ENCODE measurements at regions not wholly inside any gene's neighbourhood (a gene's known extent, or its start where the extent isn't known, plus 50 kb on each side); places are given as distances from the start of the nearest gene placed in this dataset.
"Not testable (repeated sequence)": the region's sequence is repeated elsewhere in the genome, so short reads cannot be mapped to it uniquely, and the experiment has no call there.

GRCh38 chr5:1735320-1735970 lies 64.2 kb downstream of the MRPL36 start:
- Mint-ChIP-seq H3K27me3 (ENCODE audit: low read depth in 3 of 3) (peaks cover 3 to 4% (median 4%) of the 10 kb centered on the region in 3 donors), H3K27ac (no peak overlapping the region), H3K9me3 (peaks cover 0 to 8% (median 0%) of the 10 kb centered on the region in 6 donors), H3K4me1 (no peaks in the 10 kb centered on the region), H3K4me3 (no peak overlapping the region), H3K36me3 (no peaks in the 10 kb centered on the region)
- DNase-seq, result no peak

- Mint-ChIP-seq H3K27me3 (ENCODE audit: low read depth in 3 of 3) (peaks cover 3 to 4% (median 4%) of the 10 kb centered on the region in 3 donors), H3K27ac (no peak overlapping the region)
Measured at GRCh38 chr5:1734908-1735289, 64.7 kb downstream of the MRPL36 start.

GRCh38 chr5:1734271-1734907 lies 65.2 kb downstream of the MRPL36 start:
- Mint-ChIP-seq H3K27me3 (ENCODE audit: low read depth in 3 of 3) (peaks cover 0 to 4% (median 3%) of the 10 kb centered on the region in 3 donors), H3K4me1 (no peaks in the 10 kb centered on the region), H3K27ac (no peak overlapping the region), H3K36me3 (no peaks in the 10 kb centered on the region), H3K9me3 (no peaks in the 10 kb centered on the region), H3K4me3 (no peak overlapping the region)
- no peak for DNase-seq

More at GRCh38 chr5:1734908-1735289, 64.7 kb downstream of the MRPL36 start:
- no peaks in the 10 kb centered on the region for H3K36me3 Mint-ChIP-seq
- no peak for DNase-seq
- no peak overlapping the region for H3K4me3 Mint-ChIP-seq
- peaks cover 0 to 5% (median 0%) of the 10 kb centered on the region in 6 donors for H3K9me3 Mint-ChIP-seq
- no peaks in the 10 kb centered on the region for H3K4me1 Mint-ChIP-seq

GRCh38 chr5:1733369-1733768 lies 66.3 kb downstream of the MRPL36 start:
- Mint-ChIP-seq H3K9me3 (no peaks in the 10 kb centered on the region), H3K4me3 (no peak overlapping the region), H3K27ac (no peak overlapping the region), H3K4me1 (no peaks in the 10 kb centered on the region), H3K36me3 (no peaks in the 10 kb centered on the region), H3K27me3 (ENCODE audit: low read depth in 3 of 3) (peaks cover 0 to 4% (median 3%) of the 10 kb centered on the region in 3 donors)
- DNase-seq, result no peak

GRCh38 chr5:1732945-1733344 lies 66.7 kb downstream of the MRPL36 start:
- Mint-ChIP-seq H3K4me1 (no peaks in the 10 kb centered on the region), H3K27ac (no peak overlapping the region), H3K27me3 (ENCODE audit: low read depth in 3 of 3) (peaks cover 0 to 3% (median 3%) of the 10 kb centered on the region in 3 donors), H3K4me3 (no peak overlapping the region), H3K9me3 (no peaks in the 10 kb centered on the region), H3K36me3 (no peaks in the 10 kb centered on the region)
- no peak for DNase-seq

- Mint-ChIP-seq H3K27ac (no peak overlapping the region), H3K9me3 (no peaks in the 10 kb centered on the region), H3K36me3 (no peaks in the 10 kb centered on the region), H3K27me3 (ENCODE audit: low read depth in 3 of 3) (peaks cover 0 to 3% (median 2%) of the 10 kb centered on the region in 3 donors), H3K4me1 (no peaks in the 10 kb centered on the region), H3K4me3 (no peak overlapping the region)
- no peak for DNase-seq
Measured at GRCh38 chr5:1732238-1732941, 67.2 kb downstream of the MRPL36 start.

- not testable (repeated sequence) for H3K4me3 Mint-ChIP-seq; H3K9me3 Mint-ChIP-seq; H3K4me1 Mint-ChIP-seq; DNase-seq; H3K27me3 Mint-ChIP-seq (ENCODE audit: low read depth in 3 of 3); H3K36me3 Mint-ChIP-seq; H3K27ac Mint-ChIP-seq
Measured at GRCh38 chr5:1731855-1732237, 67.8 kb downstream of the MRPL36 start.

GRCh38 chr5:1731091-1731639 lies 68.5 kb downstream of the MRPL36 start:
- DNase-seq, result no peak
- Mint-ChIP-seq H3K9me3 (no peaks in the 10 kb centered on the region), H3K4me1 (no peaks in the 10 kb centered on the region), H3K27ac (no peak overlapping the region), H3K36me3 (no peaks in the 10 kb centered on the region), H3K4me3 (no peak overlapping the region), H3K27me3 (ENCODE audit: low read depth in 3 of 3) (peaks cover 0 to 6% (median 3%) of the 10 kb centered on the region in 3 donors)

- no peak for DNase-seq
- no peaks in the 10 kb centered on the region for H3K9me3 Mint-ChIP-seq
- no peaks in the 10 kb centered on the region for H3K36me3 Mint-ChIP-seq
- no peaks in the 10 kb centered on the region for H3K4me1 Mint-ChIP-seq
- H3K27me3 Mint-ChIP-seq (ENCODE audit: low read depth in 3 of 3), result peaks cover 0 to 6% (median 5%) of the 10 kb centered on the region in 3 donors
- no peak overlapping the region for H3K4me3 Mint-ChIP-seq
- H3K27ac Mint-ChIP-seq, result no peak overlapping the region
Measured at GRCh38 chr5:1730487-1730847, 69.2 kb downstream of the MRPL36 start.

- Mint-ChIP-seq H3K9me3 (no peaks in the 10 kb centered on the region), H3K27ac (no peak overlapping the region), H3K36me3 (no peaks in the 10 kb centered on the region), H3K4me3 (no peak overlapping the region), H3K4me1 (peaks cover 0 to 2% of the 10 kb centered on the region in 2 donors), H3K27me3 (ENCODE audit: low read depth in 3 of 3) (peaks cover 0 to 6% (median 5%) of the 10 kb centered on the region in 3 donors)
- no peak for DNase-seq
Measured at GRCh38 chr5:1729641-1730486, 69.8 kb downstream of the MRPL36 start.

GRCh38 chr5:1728846-1729245 lies 70.8 kb downstream of the MRPL36 start:
- Mint-ChIP-seq H3K27me3 (ENCODE audit: low read depth in 3 of 3) (peaks cover 0 to 7% (median 6%) of the 10 kb centered on the region in 3 donors), H3K36me3 (no peaks in the 10 kb centered on the region), H3K4me3 (no peak overlapping the region), H3K27ac (no peak overlapping the region), H3K4me1 (peaks cover 0 to 2% of the 10 kb centered on the region in 2 donors), H3K9me3 (no peaks in the 10 kb centered on the region)
- DNase-seq, result no peak

GRCh38 chr5:1727571-1727970 lies 72.1 kb downstream of the MRPL36 start:
- peaks cover 0 to 9% (median 9%) of the 10 kb centered on the region in 3 donors for H3K27me3 Mint-ChIP-seq (ENCODE audit: low read depth in 3 of 3)
- DNase-seq, result no peak
- H3K9me3 Mint-ChIP-seq, result no peaks in the 10 kb centered on the region
- peaks cover 0 to 2% of the 10 kb centered on the region in 2 donors for H3K4me1 Mint-ChIP-seq
- no peaks in the 10 kb centered on the region for H3K36me3 Mint-ChIP-seq
- no peak overlapping the region for H3K4me3 Mint-ChIP-seq
- H3K27ac Mint-ChIP-seq, result no peak overlapping the region

- DNase-seq, result no peak
- no peak overlapping the region for H3K4me3 Mint-ChIP-seq
- H3K36me3 Mint-ChIP-seq, result no peaks in the 10 kb centered on the region
- H3K4me1 Mint-ChIP-seq, result peaks cover 0 to 2% of the 10 kb centered on the region in 2 donors
- peaks cover 0 to 9% (median 7%) of the 10 kb centered on the region in 3 donors for H3K27me3 Mint-ChIP-seq (ENCODE audit: low read depth in 3 of 3)
- no peaks in the 10 kb centered on the region for H3K9me3 Mint-ChIP-seq
- no peak overlapping the region for H3K27ac Mint-ChIP-seq
Measured at GRCh38 chr5:1726956-1727355, 72.7 kb downstream of the MRPL36 start.
